Erythroblast (primary cell): ENCODE measurements at regions not wholly inside any gene's neighbourhood (a gene's known extent, or its start where the extent isn't known, plus 50 kb on each side); places are given as distances from the start of the nearest gene placed in this dataset.

ENCODE experiments used
- GATA1 ChIP-seq: IDR thresholded peaks from 2 replicates; pipeline ENCODE4 v1.6.1; 2011; ENCODE audit warnings: low read depth, mild to moderate bottlenecking, control low read depth, low read length, moderate library complexity
- POLR2A ChIP-seq: IDR thresholded peaks from 2 replicates; pipeline ENCODE4 v1.6.1; 2011; ENCODE audit warnings: mild to moderate bottlenecking, low read length

GRCh38 chr7:117973975-117974374, 100.7 kb upstream of the CTTNBP2 start:
- TF ChIP-seq POLR2A (no peak), GATA1 (no peak)
